Astrocyte (in vitro differentiated cells and primary cell): ENCODE measurements at regions not wholly inside any gene's neighbourhood (a gene's known extent, or its start where the extent isn't known, plus 50 kb on each side); places are given as distances from the start of the nearest gene placed in this dataset.

Experiments
- DNase-seq: peaks from one replicate; pipeline ENCODE4 v3.0.0-alpha.2; 2010; ENCODE audit warnings: low read depth
- FAIRE-seq: peaks from 2 replicates; lab custom pipeline; 2011; peaks lifted over from hg19 to GRCh38; lab: Jason Lieb, UNC
- H2AFZ ChIP-seq: 2 replicates; pipeline ENCODE4 v1.6.0; 2012; ENCODE audit warnings: low read depth, low read length, inconsistent platforms
- H3K27ac ChIP-seq: 2 replicates; pipeline ENCODE4 v1.5.1; 2011; ENCODE audit warnings: low read depth, low read length, inconsistent platforms
- H3K27me3 ChIP-seq: 2 replicates; pipeline ENCODE4 v1.6.0; 2011; ENCODE audit warnings: low read length, inconsistent platforms; ENCODE audit not compliant: insufficient read depth
- H3K36me3 ChIP-seq: 2 replicates; pipeline ENCODE4 v1.5.1; 2011; ENCODE audit warnings: low read length, inconsistent platforms; ENCODE audit not compliant: insufficient read depth
- H3K4me1 ChIP-seq: 2 replicates; pipeline ENCODE4 v1.5.1; 2011; ENCODE audit warnings: low read length, inconsistent platforms; ENCODE audit not compliant: insufficient read depth
- H3K4me2 ChIP-seq: 2 replicates; pipeline ENCODE4 v1.6.0; 2012; ENCODE audit warnings: low read length, inconsistent platforms
- H3K4me3 ChIP-seq: 2 replicates; pipeline ENCODE4 v1.5.1; 2011; ENCODE audit warnings: low read depth, mild to moderate bottlenecking, low read length, inconsistent platforms; ENCODE audit not compliant: insufficient read depth
- H3K79me2 ChIP-seq: 2 replicates; pipeline ENCODE4 v1.6.0; 2012; ENCODE audit warnings: mild to moderate bottlenecking, low read length, inconsistent platforms; ENCODE audit not compliant: insufficient read depth
- H3K9ac ChIP-seq: 2 replicates; pipeline ENCODE4 v1.6.0; 2012; ENCODE audit warnings: mild to moderate bottlenecking, low read length, inconsistent platforms
- H3K9me3 ChIP-seq: 2 replicates; pipeline ENCODE4 v1.5.1; 2012; ENCODE audit warnings: low read depth, mild to moderate bottlenecking, low read length, inconsistent platforms; ENCODE audit not compliant: insufficient read depth
- H4K20me1 ChIP-seq: 2 replicates; pipeline ENCODE4 v1.6.0; 2012; ENCODE audit warnings: low read length, inconsistent platforms; ENCODE audit not compliant: insufficient read depth
- H3K27ac Mint-ChIP-seq: one replicate; pipeline ENCODE4 v1.8.0; 2021; ENCODE audit warnings: mild to moderate bottlenecking, mixed read lengths; ENCODE audit not compliant: unreplicated experiment
- H3K27me3 Mint-ChIP-seq: one replicate; pipeline ENCODE4 v1.8.0; 2021; ENCODE audit warnings: low read depth, mixed read lengths; ENCODE audit not compliant: unreplicated experiment
- H3K36me3 Mint-ChIP-seq: one replicate; pipeline ENCODE4 v1.8.0; 2021; ENCODE audit warnings: low read depth, mixed read lengths; ENCODE audit not compliant: unreplicated experiment
- H3K4me1 Mint-ChIP-seq: one replicate; pipeline ENCODE4 v1.8.0; 2021; ENCODE audit warnings: low read depth, mixed read lengths; ENCODE audit not compliant: unreplicated experiment
- H3K4me3 Mint-ChIP-seq: one replicate; pipeline ENCODE4 v1.8.0; 2021; ENCODE audit warnings: mild to moderate bottlenecking, moderate library complexity, mixed read lengths; ENCODE audit not compliant: unreplicated experiment
- H3K9me3 Mint-ChIP-seq: one replicate; pipeline ENCODE4 v1.8.0; 2021; ENCODE audit warnings: mild to moderate bottlenecking, mixed read lengths; ENCODE audit not compliant: unreplicated experiment
- CTCF ChIP-seq: IDR thresholded peaks from 2 replicates; pipeline ENCODE4 v1.5.1; 2011; ENCODE audit warnings: low read depth, mild to moderate bottlenecking, inconsistent platforms, low read length, moderate library complexity; ENCODE audit not compliant: insufficient read depth
- EZH2 ChIP-seq: IDR thresholded peaks from 2 replicates; pipeline ENCODE4 v1.6.1; 2012; ENCODE audit warnings: mild to moderate bottlenecking, low read length, inconsistent platforms; ENCODE audit not compliant: insufficient read depth

- no peak for TF ChIP-seq EZH2
- H3K9ac ChIP-seq: no peak overlapping the region
- H3K4me2 ChIP-seq: no peak overlapping the region
- no peak overlapping the region for H2AFZ ChIP-seq
- Mint-ChIP-seq H3K4me1 (no peaks in the 10 kb centered on the region), H3K9me3 (no peaks in the 10 kb centered on the region), H3K27ac (no peak overlapping the region), H3K27me3 (no peaks in the 10 kb centered on the region), H3K4me3 (no peak overlapping the region), H3K36me3 (no peaks in the 10 kb centered on the region)
- H3K79me2 ChIP-seq: no peaks in the 10 kb centered on the region
- H3K36me3 ChIP-seq: no peaks in the 10 kb centered on the region
- no peaks in the 10 kb centered on the region for H3K9me3 ChIP-seq
- no peak for DNase-seq
- no peaks in the 10 kb centered on the region for H3K27me3 ChIP-seq
- FAIRE-seq: no peak
- H4K20me1 ChIP-seq: no peaks in the 10 kb centered on the region
- no peak overlapping the region for H3K4me3 ChIP-seq
- H3K4me1 ChIP-seq: no peaks in the 10 kb centered on the region
- no peak overlapping the region for H3K27ac ChIP-seq
Observed at GRCh38 chr16:51719376-51719775, 568.3 kb upstream of the SALL1 start.

- Mint-ChIP-seq H3K27ac (no peak overlapping the region), H3K36me3 (no peaks in the 10 kb centered on the region), H3K9me3 (no peaks in the 10 kb centered on the region), H3K4me1 (no peaks in the 10 kb centered on the region), H3K27me3 (peaks cover 2% of the 10 kb centered on the region), H3K4me3 (no peak overlapping the region)
- DNase-seq (no peak), FAIRE-seq (no peak)
- TF ChIP-seq EZH2: no peak
- no peak for TF ChIP-seq CTCF
- no peaks in the 10 kb centered on the region for H3K36me3 ChIP-seq
- H3K27ac ChIP-seq: no peak overlapping the region
- H3K4me2 ChIP-seq: no peak overlapping the region
- H3K9ac ChIP-seq: no peak overlapping the region
- no peaks in the 10 kb centered on the region for H3K9me3 ChIP-seq
- H3K79me2 ChIP-seq: no peaks in the 10 kb centered on the region
- no peaks in the 10 kb centered on the region for H3K27me3 ChIP-seq
- no peak overlapping the region for H3K4me3 ChIP-seq
- no peak overlapping the region for H2AFZ ChIP-seq
- H4K20me1 ChIP-seq: no peaks in the 10 kb centered on the region
- H3K4me1 ChIP-seq: no peaks in the 10 kb centered on the region
Observed at GRCh38 chr16:51716195-51716594, 565.1 kb upstream of the SALL1 start.

- no peaks in the 10 kb centered on the region for H3K36me3 Mint-ChIP-seq
- Histone ChIP-seq H3K4me3 (no peak overlapping the region), H3K27ac (no peak overlapping the region), H3K4me2 (no peak overlapping the region), H4K20me1 (no peaks in the 10 kb centered on the region), H3K36me3 (no peaks in the 10 kb centered on the region), H3K4me1 (no peaks in the 10 kb centered on the region), H3K27me3 (no peaks in the 10 kb centered on the region), H3K9me3 (no peaks in the 10 kb centered on the region), H2AFZ (no peak overlapping the region), H3K9ac (no peak overlapping the region), H3K79me2 (no peaks in the 10 kb centered on the region)
- TF ChIP-seq EZH2 (no peak), CTCF (no peak)
- no peaks in the 10 kb centered on the region for H3K9me3 Mint-ChIP-seq
- no peak overlapping the region for H3K27ac Mint-ChIP-seq
- DNase-seq: no peak
- no peaks in the 10 kb centered on the region for H3K4me1 Mint-ChIP-seq
- H3K27me3 Mint-ChIP-seq: peaks cover 2% of the 10 kb centered on the region
- H3K4me3 Mint-ChIP-seq: no peak overlapping the region
- FAIRE-seq: no peak
Observed at GRCh38 chr16:51713502-51713901, 562.4 kb upstream of the SALL1 start.
